ENCODE measurements at regions not wholly inside any gene's neighbourhood (a gene's known extent, or its start where the extent isn't known, plus 50 kb on each side); places are given as distances from the start of the nearest gene placed in this dataset.

- TF ChIP-seq CTCF (IDR thresholded peaks at IDR 0.05; ENCODE audit: low read length), result no peak
- no peak for TF ChIP-seq EZH2 (optimal IDR thresholded peaks at IDR 0.05; ENCODE audit: low read depth, low read length)
- no peak for TF ChIP-seq EZH2phosphoT487 (IDR thresholded peaks at IDR 0.05; ENCODE audit: low read length)
Measured at GRCh38 chr12:98053202-98053601, 462.2 kb upstream of the TMPO start.
